ENCODE measurements at regions not wholly inside any gene's neighbourhood (a gene's known extent, or its start where the extent isn't known, plus 50 kb on each side); places are given as distances from the start of the nearest gene placed in this dataset.

- no peaks in the 10 kb centered on the region for H3K36me3 Mint-ChIP-seq
- H3K27me3 Mint-ChIP-seq (ENCODE audit: low read depth) = peaks cover 14% of the 10 kb centered on the region
- H3K27ac Mint-ChIP-seq = no peak overlapping the region
- DNase-seq (ENCODE audit: low spot score in 2 of 2, unreplicated experiment in 2 of 2) = no peak
- TF ChIP-seq CTCF (IDR thresholded peaks at IDR 0.05; ENCODE audit: unreplicated experiment) = no peak
- no peaks in the 10 kb centered on the region for H3K9me3 Mint-ChIP-seq
- H3K4me1 Mint-ChIP-seq = peaks cover 3% of the 10 kb centered on the region
- H3K4me3 Mint-ChIP-seq = no peak overlapping the region
Observed at GRCh38 chr1:190578526-190578925, 100.9 kb upstream of the BRINP3 start.

GRCh38 chr1:190579552-190580193, 102.0 kb upstream of the BRINP3 start:
- no peak for DNase-seq (ENCODE audit: low spot score in 2 of 2, unreplicated experiment in 2 of 2)
- no peak for TF ChIP-seq CTCF (IDR thresholded peaks at IDR 0.05; ENCODE audit: unreplicated experiment)
- H3K27me3 Mint-ChIP-seq (ENCODE audit: low read depth) = peaks cover 14% of the 10 kb centered on the region
- no peaks in the 10 kb centered on the region for H3K9me3 Mint-ChIP-seq
- H3K27ac Mint-ChIP-seq = no peak overlapping the region
- peaks cover 3% of the 10 kb centered on the region for H3K4me1 Mint-ChIP-seq
- H3K4me3 Mint-ChIP-seq = no peak overlapping the region
- no peaks in the 10 kb centered on the region for H3K36me3 Mint-ChIP-seq

GRCh38 chr1:190583862-190584261, 106.2 kb upstream of the BRINP3 start:
- no peak for TF ChIP-seq CTCF (IDR thresholded peaks at IDR 0.05; ENCODE audit: unreplicated experiment)
- no peak overlapping the region for H3K4me3 Mint-ChIP-seq
- H3K27me3 Mint-ChIP-seq (ENCODE audit: low read depth) = peaks cover 3% of the 10 kb centered on the region
- no peak overlapping the region for H3K27ac Mint-ChIP-seq
- DNase-seq (ENCODE audit: low spot score in 2 of 2, unreplicated experiment in 2 of 2) = no peak
- no peaks in the 10 kb centered on the region for H3K9me3 Mint-ChIP-seq
- H3K36me3 Mint-ChIP-seq = no peaks in the 10 kb centered on the region
- H3K4me1 Mint-ChIP-seq = no peaks in the 10 kb centered on the region

- no peaks in the 10 kb centered on the region for H3K36me3 Mint-ChIP-seq
- peaks cover 7% of the 10 kb centered on the region for H3K27me3 Mint-ChIP-seq (ENCODE audit: low read depth)
- no peaks in the 10 kb centered on the region for H3K9me3 Mint-ChIP-seq
- H3K4me3 Mint-ChIP-seq = no peak overlapping the region
- H3K27ac Mint-ChIP-seq = no peak overlapping the region
- no peaks in the 10 kb centered on the region for H3K4me1 Mint-ChIP-seq
- TF ChIP-seq CTCF (IDR thresholded peaks at IDR 0.05; ENCODE audit: unreplicated experiment) = no peak
- DNase-seq (ENCODE audit: low spot score in 2 of 2, unreplicated experiment in 2 of 2) = no peak
Observed at GRCh38 chr1:190588424-190588823, 110.8 kb upstream of the BRINP3 start.

GRCh38 chr1:190595438-190595837, 117.8 kb upstream of the BRINP3 start:
- Mint-ChIP-seq H3K4me3 (no peak overlapping the region), H3K4me1 (peaks cover 8% of the 10 kb centered on the region), H3K36me3 (no peaks in the 10 kb centered on the region), H3K9me3 (no peaks in the 10 kb centered on the region), H3K27ac (no peak overlapping the region), H3K27me3 (ENCODE audit: low read depth) (peaks cover 9% of the 10 kb centered on the region)
- no peak for DNase-seq (ENCODE audit: low spot score in 2 of 2, unreplicated experiment in 2 of 2)
- no peak for TF ChIP-seq CTCF (IDR thresholded peaks at IDR 0.05; ENCODE audit: unreplicated experiment)

- Mint-ChIP-seq H3K27me3 (ENCODE audit: low read depth) (peaks cover 5% of the 10 kb centered on the region), H3K4me3 (no peak overlapping the region), H3K9me3 (no peaks in the 10 kb centered on the region), H3K4me1 (peaks cover 8% of the 10 kb centered on the region), H3K36me3 (no peaks in the 10 kb centered on the region), H3K27ac (peak overlapping the region; percentile 27)
- DNase-seq (ENCODE audit: low spot score in 2 of 2, unreplicated experiment in 2 of 2) = no peak
- TF ChIP-seq CTCF (IDR thresholded peaks at IDR 0.05; ENCODE audit: unreplicated experiment) = no peak
Observed at GRCh38 chr1:190597294-190597693, 119.6 kb upstream of the BRINP3 start.
